Activated T-helper 1 cell treated with anti-CD3 and anti-CD28 coated beads, Interleukin-12 subunit alpha, Interleukin-12 subunit beta, Interleukin-2, Interleukin-4 antibody, amounts not matched to agents 30 ng/mL and 10 ng/mL and 1 ng/mL, durations not matched to agents 14 hours and 24 hours and 36 hours (primary cell): ENCODE measurements at regions not wholly inside any gene's neighbourhood (a gene's known extent, or its start where the extent isn't known, plus 50 kb on each side); places are given as distances from the start of the nearest gene placed in this dataset.

Experiments used
- DNase-seq: peaks from one replicate; pipeline ENCODE4 v3.0.0; 2021; ENCODE audit warnings: low spot score
- H3K27ac Mint-ChIP-seq: one replicate; pipeline ENCODE4 v1.8.0; 2021; ENCODE audit warnings: mild to moderate bottlenecking, mixed read lengths
- H3K27me3 Mint-ChIP-seq: one replicate; pipeline ENCODE4 v1.8.0; 2022; ENCODE audit warnings: mild to moderate bottlenecking, moderate library complexity, mixed read lengths; ENCODE audit not compliant: insufficient read depth
- H3K36me3 Mint-ChIP-seq: one replicate; pipeline ENCODE4 v1.8.0; 2021; ENCODE audit warnings: low read depth, mixed read lengths
- H3K4me1 Mint-ChIP-seq: one replicate; pipeline ENCODE4 v1.8.0; 2021; ENCODE audit warnings: low read depth, mixed read lengths
- H3K4me3 Mint-ChIP-seq: one replicate; pipeline ENCODE4 v1.8.0; 2021; ENCODE audit warnings: mild to moderate bottlenecking, moderate library complexity, mixed read lengths
- H3K9me3 Mint-ChIP-seq: one replicate; pipeline ENCODE4 v1.8.0; 2021; ENCODE audit warnings: mixed read lengths
- intact Hi-C: fragments of 100-400 bp; cut with micrococcal nuclease; formaldehyde crosslinking; loops from one replicate; pipeline ENCODE4 v1.15.1; 2024

DNA sequence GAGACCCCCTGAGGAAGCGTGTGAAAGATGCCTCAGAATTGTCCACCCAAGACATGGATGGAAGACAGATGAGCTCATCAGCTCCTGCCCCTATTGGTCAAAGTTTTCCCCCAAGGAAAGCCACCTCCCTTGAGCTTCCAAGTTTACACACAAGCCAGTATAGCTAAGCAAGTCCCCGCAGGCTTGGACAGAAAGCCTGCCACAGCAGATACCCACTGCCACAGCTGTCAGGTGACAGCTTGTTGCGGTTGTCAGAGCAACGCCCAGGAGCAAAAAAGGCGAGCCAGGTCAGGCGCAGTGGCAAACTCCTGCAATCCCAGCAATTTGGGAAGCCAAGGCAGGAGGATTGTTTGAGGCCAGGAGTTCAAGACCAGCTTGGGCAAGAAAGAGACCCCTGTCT, 60.9 kb upstream of the IFNAR2 start:
- intact Hi-C loops: no loop called here
- no peak for DNase-seq
- Mint-ChIP-seq H3K4me1 (no peaks in the 10 kb centered on the region), H3K9me3 (no peaks in the 10 kb centered on the region), H3K36me3 (no peaks in the 10 kb centered on the region), H3K4me3 (no peak overlapping the region), H3K27me3 (peaks cover 8% of the 10 kb centered on the region), H3K27ac (no peak overlapping the region)

- Mint-ChIP-seq H3K4me3 (no peak overlapping the region), H3K27ac (no peak overlapping the region), H3K36me3 (no peaks in the 10 kb centered on the region), H3K9me3 (no peaks in the 10 kb centered on the region), H3K27me3 (peaks cover 7% of the 10 kb centered on the region), H3K4me1 (no peaks in the 10 kb centered on the region)
- intact Hi-C loops: no loop called here
- DNase-seq: no peak
Observed at GRCh38 chr21:33169359-33169758, 60.4 kb upstream of the IFNAR2 start.

GRCh38 chr21:33171616-33172169, 58.0 kb upstream of the IFNAR2 start:
- no peaks in the 10 kb centered on the region for H3K4me1 Mint-ChIP-seq
- H3K27me3 Mint-ChIP-seq: peaks cover 11% of the 10 kb centered on the region
- H3K9me3 Mint-ChIP-seq: no peaks in the 10 kb centered on the region
- H3K4me3 Mint-ChIP-seq: no peak overlapping the region
- no peak overlapping the region for H3K27ac Mint-ChIP-seq
- DNase-seq: no peak
- intact Hi-C loops: no loop called here
- no peaks in the 10 kb centered on the region for H3K36me3 Mint-ChIP-seq

DNA sequence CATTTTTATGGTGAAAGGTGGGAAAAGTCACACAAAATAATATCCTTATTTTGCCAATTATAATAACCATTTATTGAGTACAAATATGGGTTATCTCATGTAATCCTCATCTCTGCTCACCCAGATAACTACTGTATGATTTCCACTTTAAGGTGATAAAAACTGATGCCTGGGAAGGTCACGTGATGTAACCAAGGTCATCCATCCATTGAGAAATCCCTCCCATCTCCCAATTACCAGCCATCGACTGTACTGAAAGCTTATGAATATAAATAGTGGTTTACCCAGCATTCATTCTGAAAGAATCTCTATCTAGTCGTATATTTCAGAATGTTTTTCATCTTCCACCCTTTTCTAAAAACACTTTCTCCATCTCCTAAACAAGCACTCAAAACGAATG, 55.0 kb upstream of the IFNAR2 start:
- Mint-ChIP-seq H3K27ac (no peak overlapping the region), H3K4me1 (no peaks in the 10 kb centered on the region), H3K27me3 (peaks cover 7% of the 10 kb centered on the region), H3K9me3 (no peaks in the 10 kb centered on the region), H3K36me3 (no peaks in the 10 kb centered on the region), H3K4me3 (no peak overlapping the region)
- intact Hi-C loops: no loop called here
- DNase-seq: no peak
